AG04450 (cell line): ENCODE measurements at regions not wholly inside any gene's neighbourhood (a gene's known extent, or its start where the extent isn't known, plus 50 kb on each side); places are given as distances from the start of the nearest gene placed in this dataset.
"Not testable (repeated sequence)": the region's sequence is repeated elsewhere in the genome, so short reads cannot be mapped to it uniquely, and the experiment has no call there.

ENCODE experiments used
- CTCF ChIA-PET: fragments of 300-600, 350-600 bp; formaldehyde crosslinking; extraction: SDS; loops from one replicate; lab custom pipeline; 2022; ENCODE audit warnings: antibody characterized with exemption, inconsistent platforms; lab: Charles Lee
- POLR2A ChIA-PET: fragments of 350-600 bp; formaldehyde crosslinking; extraction: SDS; loops from one replicate; lab custom pipeline; 2021; ENCODE audit warnings: antibody characterized with exemption, inconsistent platforms; lab: Yijun Ruan, JAX
- DNase-seq: peaks from one replicate; pipeline ENCODE4 v3.0.0-alpha.2; 2011; ENCODE audit warnings: low read depth, low spot score
- H3K27ac ChIP-seq: one replicate; pipeline ENCODE4 v1.5.1; 2012; ENCODE audit warnings: low read depth, low read length, control low read depth
- H3K27me3 ChIP-seq: one replicate; pipeline ENCODE4 v1.6.0; 2012; ENCODE audit warnings: low read length; ENCODE audit not compliant: control insufficient read depth, insufficient read depth
- H3K4me3 ChIP-seq: 2 replicates; pipeline ENCODE4 v1.5.1; 2011; ENCODE audit warnings: mild to moderate bottlenecking, low read depth, low read length, control low read depth
- H3K9me3 ChIP-seq: 2 replicates; pipeline ENCODE4 v1.5.1; 2012; ENCODE audit warnings: low read length; ENCODE audit not compliant: control insufficient read depth, insufficient read depth
- TF ChIP-seq, protein P1 (sequence below): IDR thresholded peaks from 2 replicates; pipeline ENCODE4 v1.5.1; 2011; ENCODE audit warnings: low read depth, low read length, control low read depth, inconsistent platforms

DNA sequence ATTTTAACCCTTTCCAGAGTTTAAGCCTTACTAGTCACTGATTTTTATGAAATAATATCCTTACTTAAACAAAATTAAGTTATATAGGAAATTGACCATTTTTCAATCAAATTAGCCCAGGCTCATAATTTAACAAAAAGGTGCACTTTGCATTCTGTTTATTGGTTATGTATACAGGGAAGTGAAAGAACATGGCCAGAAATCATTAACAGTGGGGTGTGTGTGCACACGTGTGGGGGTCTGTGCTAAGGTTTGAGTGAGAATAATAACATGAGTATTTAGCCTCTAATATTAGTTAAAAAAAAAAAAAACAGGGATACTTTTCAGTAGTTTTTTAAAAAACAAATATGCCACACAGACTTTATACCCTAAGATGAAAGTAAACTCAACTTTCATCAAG is 510.5 kb upstream of the PFKP start:
- H3K27me3 ChIP-seq: no peaks in the 10 kb centered on the region
- no peak overlapping the region for H3K27ac ChIP-seq
- H3K9me3 ChIP-seq: peaks cover 7% of the 10 kb centered on the region; the same call in 1 of the 2 replicates
- ChIA-PET CTCF (no interaction called here), POLR2A (no interaction called here)
- TF ChIP-seq, protein P1, sequence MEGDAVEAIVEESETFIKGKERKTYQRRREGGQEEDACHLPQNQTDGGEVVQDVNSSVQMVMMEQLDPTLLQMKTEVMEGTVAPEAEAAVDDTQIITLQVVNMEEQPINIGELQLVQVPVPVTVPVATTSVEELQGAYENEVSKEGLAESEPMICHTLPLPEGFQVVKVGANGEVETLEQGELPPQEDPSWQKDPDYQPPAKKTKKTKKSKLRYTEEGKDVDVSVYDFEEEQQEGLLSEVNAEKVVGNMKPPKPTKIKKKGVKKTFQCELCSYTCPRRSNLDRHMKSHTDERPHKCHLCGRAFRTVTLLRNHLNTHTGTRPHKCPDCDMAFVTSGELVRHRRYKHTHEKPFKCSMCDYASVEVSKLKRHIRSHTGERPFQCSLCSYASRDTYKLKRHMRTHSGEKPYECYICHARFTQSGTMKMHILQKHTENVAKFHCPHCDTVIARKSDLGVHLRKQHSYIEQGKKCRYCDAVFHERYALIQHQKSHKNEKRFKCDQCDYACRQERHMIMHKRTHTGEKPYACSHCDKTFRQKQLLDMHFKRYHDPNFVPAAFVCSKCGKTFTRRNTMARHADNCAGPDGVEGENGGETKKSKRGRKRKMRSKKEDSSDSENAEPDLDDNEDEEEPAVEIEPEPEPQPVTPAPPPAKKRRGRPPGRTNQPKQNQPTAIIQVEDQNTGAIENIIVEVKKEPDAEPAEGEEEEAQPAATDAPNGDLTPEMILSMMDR: no peak
- no peak for DNase-seq
- H3K4me3 ChIP-seq: no peak overlapping the region

DNA sequence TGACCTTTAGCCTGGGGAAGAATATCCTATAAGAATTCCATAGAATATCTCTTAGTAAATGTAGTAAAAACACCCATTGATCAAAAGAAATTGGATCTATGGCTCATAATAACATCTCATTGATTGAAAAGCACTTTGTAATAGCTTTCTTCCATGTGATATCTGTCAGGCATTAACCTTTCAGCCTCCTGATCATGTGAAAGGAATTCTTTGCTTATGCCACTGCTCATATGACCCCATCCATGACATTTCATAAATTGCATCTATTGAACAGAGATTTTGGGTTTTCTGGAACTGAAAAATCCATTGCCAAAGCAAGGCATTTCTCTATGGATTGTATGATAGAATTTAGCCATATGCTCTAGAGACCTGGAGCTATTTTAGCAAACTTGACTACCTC is 519.3 kb upstream of the PFKP start:
- ChIA-PET CTCF (no interaction called here), POLR2A (no interaction called here)
- H3K9me3 ChIP-seq: peaks cover 20% of the 10 kb centered on the region
- H3K27me3 ChIP-seq: no peaks in the 10 kb centered on the region
- no peak for DNase-seq
- H3K27ac ChIP-seq: no peak overlapping the region
- no peak overlapping the region for H3K4me3 ChIP-seq
- TF ChIP-seq, protein P1: no peak

DNA sequence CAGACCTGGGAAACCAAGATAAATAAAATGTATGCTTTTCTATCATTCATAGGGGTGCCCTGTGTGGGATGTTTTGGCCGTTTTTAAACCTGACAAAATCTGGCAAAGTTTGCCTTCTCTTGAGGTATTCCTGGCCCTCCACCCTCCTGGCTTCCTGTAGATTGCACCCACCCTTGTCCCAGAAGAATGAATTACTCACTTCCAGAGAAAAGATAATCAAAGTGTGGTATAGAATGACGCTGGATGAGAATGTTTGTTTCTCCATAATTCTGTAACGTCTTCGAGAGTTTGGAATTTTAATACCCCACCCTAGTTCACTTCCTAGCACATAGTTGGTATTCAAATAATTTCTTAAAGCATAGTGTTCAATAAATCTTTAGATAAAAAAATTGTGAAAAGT is 519.7 kb upstream of the PFKP start:
- Histone ChIP-seq H3K27ac (no peak overlapping the region), H3K9me3 (peaks cover 17% of the 10 kb centered on the region), H3K4me3 (no peak overlapping the region), H3K27me3 (no peaks in the 10 kb centered on the region)
- ChIA-PET POLR2A (no interaction called here), CTCF (no interaction called here)
- TF ChIP-seq, protein P1: no peak
- DNase-seq: no peak

DNA sequence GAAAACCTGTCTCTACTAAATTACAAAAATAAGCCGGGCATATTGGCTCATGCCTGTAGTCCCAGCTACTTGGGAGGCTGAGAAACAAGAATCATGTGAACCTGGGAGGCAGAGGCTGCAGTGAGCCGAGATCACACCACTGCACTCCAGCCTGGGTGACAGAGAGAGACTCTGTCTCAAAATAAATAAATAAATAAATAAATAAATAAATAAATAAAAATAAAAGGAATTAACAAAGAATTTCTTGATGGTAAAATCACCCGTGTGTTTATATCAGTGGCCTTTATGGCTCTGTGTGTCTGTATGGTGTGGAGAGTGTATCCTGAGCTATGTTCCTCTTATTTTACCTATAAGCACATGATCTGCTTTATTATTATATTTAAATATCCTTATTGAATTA is 520.5 kb upstream of the PFKP start:
- H3K27ac ChIP-seq, H3K4me3 ChIP-seq, H3K27me3 ChIP-seq, DNase-seq, CTCF ChIA-PET, POLR2A ChIA-PET: not testable (repeated sequence)
- H3K9me3 ChIP-seq: peaks cover 17% of the 10 kb centered on the region

DNA sequence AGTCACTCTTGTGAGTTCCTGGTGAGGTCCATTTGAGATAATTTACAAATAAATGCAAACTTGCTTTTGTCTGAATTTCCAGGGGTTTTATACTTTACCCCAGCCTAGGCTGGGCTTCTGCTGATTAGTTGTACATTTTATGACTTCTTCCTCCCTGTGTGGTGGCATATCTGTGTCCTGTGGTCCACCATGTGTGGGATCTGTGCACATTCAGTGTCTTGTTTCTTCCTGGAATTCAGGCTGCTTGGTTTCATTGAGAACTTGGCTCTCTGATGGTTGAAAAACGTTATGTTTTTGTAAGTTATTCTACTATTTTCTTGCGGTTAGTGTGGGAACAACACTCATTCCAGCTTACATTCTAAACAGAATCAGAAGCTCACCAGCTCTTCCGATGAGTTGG is 523.4 kb upstream of the PFKP start:
- Histone ChIP-seq H3K4me3 (no peak overlapping the region), H3K9me3 (peaks cover 14% of the 10 kb centered on the region), H3K27ac (no peak overlapping the region), H3K27me3 (no peaks in the 10 kb centered on the region)
- DNase-seq: no peak
- CTCF ChIA-PET: no interaction called here
- TF ChIP-seq, protein P1: no peak
- POLR2A ChIA-PET: no interaction called here
